Ammon's horn (tissue), 1 donor: ENCODE measurements at regions not wholly inside any gene's neighbourhood (a gene's known extent, or its start where the extent isn't known, plus 50 kb on each side); places are given as distances from the start of the nearest gene placed in this dataset.

Experiments used
- DNase-seq: peaks from one replicate; pipeline ENCODE4 v3.0.0-alpha.2; 2016; ENCODE audit warnings: low spot score

DNA sequence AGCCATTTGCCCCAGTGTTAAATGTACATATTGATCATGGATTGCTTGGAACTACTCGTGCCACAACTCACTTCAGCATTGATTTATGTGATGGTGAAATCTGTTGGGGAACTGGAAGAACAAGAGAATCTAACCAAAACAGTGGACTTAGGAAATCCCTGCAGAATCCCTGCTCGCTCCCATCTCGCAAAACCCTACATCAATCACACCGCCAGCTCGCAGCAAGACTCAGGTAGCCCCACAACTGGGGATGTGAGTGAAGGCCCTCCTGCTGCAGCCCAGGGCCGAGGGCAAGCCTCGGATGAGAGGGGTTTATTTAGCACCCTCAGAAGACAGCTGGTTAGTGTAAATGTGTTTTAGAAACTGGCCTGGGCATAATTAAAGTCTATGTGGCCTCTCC is 171.6 kb downstream of the ANAPC1 start:
- no peak for DNase-seq

DNA sequence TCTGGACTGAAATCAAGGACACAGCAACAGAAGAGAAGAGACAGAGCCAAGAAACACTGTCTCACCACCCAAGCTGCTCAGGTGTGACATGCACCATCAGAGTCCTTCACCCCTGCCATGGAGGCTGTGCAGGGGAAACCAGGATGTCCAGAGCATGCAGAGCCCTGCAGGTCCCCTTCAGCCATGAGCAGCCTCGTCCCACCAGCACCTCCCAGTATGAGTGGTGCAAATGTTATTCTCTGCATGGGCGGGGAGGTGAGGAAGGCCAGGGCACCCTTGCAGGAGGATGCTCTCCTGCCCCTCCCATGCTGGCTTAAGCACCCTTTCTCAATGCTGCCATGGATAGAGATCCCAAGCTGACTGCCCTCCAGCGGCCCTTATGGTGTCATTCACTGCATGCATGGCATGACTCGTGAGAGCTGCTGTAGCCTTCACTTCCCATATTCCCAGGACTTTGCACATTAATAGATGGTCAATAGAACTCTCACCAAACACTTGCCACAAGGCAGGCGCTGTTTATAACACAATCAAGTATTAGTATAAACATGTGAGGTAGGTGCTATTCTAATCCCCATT is 171.0 kb downstream of the ANAPC1 start:
- DNase-seq = no peak

GRCh38 chr2:111715987-111716904 is 167.7 kb downstream of the ANAPC1 start:
- no peak for DNase-seq

- no peak for DNase-seq
Measured at GRCh38 chr2:111716905-111717775, 166.9 kb downstream of the ANAPC1 start.
